Astrocyte of the cerebellum (primary cell): ENCODE measurements at regions not wholly inside any gene's neighbourhood (a gene's known extent, or its start where the extent isn't known, plus 50 kb on each side); places are given as distances from the start of the nearest gene placed in this dataset.

Experiments used
- DNase-seq: peaks from one replicate; pipeline ENCODE4 v3.0.0-alpha.2; 2011; ENCODE audit warnings: low read depth
- H3K4me3 ChIP-seq: 2 replicates; pipeline ENCODE4 v1.5.1; 2011; ENCODE audit warnings: mild to moderate bottlenecking, low read depth, low read length, moderate library complexity
- in situ Hi-C: cut with HindIII; loops from 2 replicates; pipeline ENCODE4 v1.10.0; 2017; ENCODE audit warnings: low sequenced_read_pairs
- TF ChIP-seq, protein P1 (sequence below): IDR thresholded peaks from 2 replicates; pipeline ENCODE4 v1.5.1; 2012; ENCODE audit warnings: low read length, low read depth, moderate library complexity, mild to moderate bottlenecking; ENCODE audit errors: missing control alignments

DNA sequence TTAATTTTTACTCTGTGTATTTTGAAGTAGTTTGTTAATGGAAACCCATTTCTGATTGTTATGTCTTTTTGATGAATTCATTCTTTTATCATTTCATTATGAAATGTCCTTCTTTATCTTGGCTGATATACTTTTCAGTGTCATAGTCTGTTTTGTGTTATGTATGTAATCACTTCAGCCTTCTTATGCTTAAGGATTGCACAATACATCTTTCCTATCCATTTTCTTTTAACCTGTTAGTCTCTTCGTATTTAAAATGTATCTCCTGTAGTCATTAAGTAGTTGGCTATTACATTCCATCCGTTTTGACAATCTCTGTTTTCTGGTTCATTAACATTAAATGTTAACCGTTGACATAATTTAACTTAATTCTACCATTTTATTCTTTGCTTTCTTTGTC lies 344.6 kb upstream of the CTNND2 start:
- DNase-seq: no peak
- no peak overlapping the region for H3K4me3 ChIP-seq
- TF ChIP-seq, protein P1, sequence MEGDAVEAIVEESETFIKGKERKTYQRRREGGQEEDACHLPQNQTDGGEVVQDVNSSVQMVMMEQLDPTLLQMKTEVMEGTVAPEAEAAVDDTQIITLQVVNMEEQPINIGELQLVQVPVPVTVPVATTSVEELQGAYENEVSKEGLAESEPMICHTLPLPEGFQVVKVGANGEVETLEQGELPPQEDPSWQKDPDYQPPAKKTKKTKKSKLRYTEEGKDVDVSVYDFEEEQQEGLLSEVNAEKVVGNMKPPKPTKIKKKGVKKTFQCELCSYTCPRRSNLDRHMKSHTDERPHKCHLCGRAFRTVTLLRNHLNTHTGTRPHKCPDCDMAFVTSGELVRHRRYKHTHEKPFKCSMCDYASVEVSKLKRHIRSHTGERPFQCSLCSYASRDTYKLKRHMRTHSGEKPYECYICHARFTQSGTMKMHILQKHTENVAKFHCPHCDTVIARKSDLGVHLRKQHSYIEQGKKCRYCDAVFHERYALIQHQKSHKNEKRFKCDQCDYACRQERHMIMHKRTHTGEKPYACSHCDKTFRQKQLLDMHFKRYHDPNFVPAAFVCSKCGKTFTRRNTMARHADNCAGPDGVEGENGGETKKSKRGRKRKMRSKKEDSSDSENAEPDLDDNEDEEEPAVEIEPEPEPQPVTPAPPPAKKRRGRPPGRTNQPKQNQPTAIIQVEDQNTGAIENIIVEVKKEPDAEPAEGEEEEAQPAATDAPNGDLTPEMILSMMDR: no peak
- in situ Hi-C loops: no loop called here

DNA sequence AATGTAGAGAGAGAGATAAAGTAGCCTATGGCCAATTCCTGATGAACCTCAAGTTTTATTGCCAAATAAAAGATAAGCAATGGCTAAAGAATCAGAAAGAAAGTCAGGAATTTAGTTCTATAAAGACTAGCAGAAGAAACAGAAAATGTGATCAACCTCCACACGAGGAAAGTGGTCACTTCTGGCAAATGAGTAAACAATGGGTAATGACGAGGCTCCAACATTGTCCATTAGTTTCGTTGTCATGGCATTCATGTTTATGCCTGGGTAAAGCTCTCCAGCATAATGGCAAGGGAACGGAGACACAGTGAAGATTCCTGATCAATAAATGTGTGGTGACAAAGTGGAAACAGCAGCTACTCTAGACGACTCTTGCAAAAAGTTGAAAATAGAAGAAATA lies 341.8 kb upstream of the CTNND2 start:
- TF ChIP-seq, protein P1: no peak
- no peak overlapping the region for H3K4me3 ChIP-seq
- DNase-seq: no peak
- in situ Hi-C loops: no loop called here

DNA sequence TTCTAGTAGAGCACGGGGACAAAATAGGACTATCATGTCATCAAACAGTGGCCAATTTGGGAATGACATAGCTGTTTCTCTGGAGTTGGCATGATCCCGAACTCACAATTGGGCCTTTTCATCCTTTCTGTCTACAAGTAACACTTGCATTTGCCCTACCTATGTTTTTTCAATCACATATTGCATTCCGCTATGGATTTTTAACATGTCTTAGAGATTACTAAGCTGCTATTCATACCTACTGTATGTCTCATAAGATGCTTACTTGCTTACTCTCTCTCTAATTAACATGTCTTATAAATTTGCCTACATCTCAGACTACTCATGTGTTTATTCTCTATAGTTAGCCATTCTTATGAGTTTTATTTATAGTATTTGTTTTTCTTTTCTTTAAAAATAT lies 341.2 kb upstream of the CTNND2 start:
- in situ Hi-C loops: no loop called here
- no peak overlapping the region for H3K4me3 ChIP-seq
- TF ChIP-seq, protein P1: no peak
- no peak for DNase-seq

DNA sequence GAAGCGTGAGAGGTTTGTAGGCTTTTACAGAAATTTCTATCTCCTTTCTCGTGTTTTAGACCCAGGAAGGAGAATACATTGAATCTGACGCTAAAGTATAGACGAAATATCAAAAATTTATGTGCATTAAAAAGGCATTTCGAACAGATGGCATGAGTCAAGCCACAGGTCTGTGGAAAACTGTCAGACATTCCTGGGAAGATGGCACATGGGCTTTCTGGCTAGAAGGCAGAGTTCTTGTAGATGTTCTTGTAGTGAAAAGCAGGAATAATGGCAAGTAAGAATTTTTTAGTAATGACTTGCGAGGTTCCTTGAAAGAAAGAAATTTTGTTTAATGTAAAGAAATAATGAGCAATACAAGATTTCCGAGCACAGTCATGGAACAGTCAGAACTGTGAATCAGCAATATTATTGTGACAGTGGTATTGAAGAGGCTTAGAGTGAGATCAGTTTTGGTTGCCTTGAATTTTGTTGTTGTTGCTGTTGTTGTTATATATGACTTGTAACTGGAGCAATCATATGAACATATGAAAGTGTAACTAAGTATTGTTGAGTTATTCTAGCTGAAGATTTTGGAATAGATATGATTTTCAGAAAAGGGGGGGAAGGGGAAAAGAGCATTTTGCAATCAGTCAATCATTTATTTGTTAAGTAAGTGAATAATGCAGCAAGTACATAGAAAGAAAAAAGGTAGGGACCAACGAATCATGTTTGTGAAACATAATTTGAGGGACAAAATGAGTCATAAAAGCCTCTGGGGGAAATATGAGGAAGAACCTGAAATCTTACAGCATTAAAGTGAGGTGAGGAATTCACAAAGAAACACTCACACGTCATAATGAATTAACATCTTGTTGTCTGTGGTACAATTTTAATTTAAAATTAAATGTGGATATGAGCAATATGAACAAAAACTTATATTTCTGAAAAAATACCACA lies 339.0 kb upstream of the CTNND2 start:
- no peak overlapping the region for H3K4me3 ChIP-seq
- in situ Hi-C loops: no loop called here
- no peak for DNase-seq

DNA sequence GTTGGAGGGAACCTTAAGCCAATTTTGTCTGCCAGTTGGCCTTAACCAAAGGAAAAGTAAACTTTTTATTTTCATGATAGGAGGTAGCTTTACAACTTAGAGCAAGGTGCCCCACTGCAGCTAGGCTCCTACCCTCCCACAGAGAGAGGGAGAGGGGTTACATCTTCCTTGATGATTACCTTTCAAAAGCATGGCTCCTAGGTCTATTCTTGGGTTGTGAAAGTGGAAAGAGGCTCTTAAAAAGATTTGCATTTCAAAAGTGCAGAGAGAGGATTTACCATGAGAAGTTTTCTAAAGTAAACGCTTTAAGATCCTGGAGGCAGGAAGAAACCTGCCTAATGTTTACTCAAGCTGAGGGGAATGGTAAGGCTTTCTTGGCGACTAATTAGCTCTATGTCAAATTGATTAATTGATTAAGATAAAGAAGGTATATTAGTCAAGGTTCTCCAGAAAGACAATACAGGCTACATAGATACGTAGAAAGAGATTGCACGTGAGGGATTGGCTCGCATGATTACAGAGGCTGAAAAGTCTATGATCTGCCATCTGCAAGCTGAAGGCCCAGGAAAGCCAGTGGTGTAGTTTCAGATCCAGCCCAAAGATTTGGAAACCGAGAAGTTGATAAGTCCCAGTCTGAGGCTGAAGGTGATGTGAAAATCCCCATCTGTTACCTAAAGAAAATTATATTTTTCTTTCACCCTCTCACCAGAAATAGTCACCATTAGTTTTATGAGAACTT lies 333.8 kb upstream of the CTNND2 start:
- in situ Hi-C loops: no loop called here
- no peak overlapping the region for H3K4me3 ChIP-seq
- TF ChIP-seq, protein P1: no peak
- DNase-seq: no peak

More for the DNA sequence above, 339.0 kb upstream of the CTNND2 start:
- TF ChIP-seq, protein P1: no peak

DNA sequence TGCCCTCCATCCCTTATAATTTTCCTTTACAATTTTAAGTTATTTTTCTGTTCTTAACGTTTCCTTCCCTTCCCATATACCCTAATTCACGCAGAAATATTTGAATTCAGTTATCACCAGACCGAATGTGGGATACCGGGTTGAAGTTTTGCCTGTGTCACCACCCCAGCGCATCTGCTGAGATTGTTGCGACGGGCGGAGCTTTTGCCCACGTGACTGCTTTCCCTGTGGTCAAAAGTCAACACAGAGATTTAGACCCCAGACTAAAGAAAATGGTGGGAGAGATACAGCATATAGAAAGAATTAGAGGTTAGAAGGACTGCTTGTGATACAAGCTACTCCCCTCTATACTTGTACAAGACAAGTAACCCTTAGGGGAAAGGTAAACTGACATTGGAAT lies 326.4 kb upstream of the CTNND2 start:
- in situ Hi-C loops: no loop called here
- TF ChIP-seq, protein P1: no peak
- DNase-seq: no peak
- no peak overlapping the region for H3K4me3 ChIP-seq
